Skeletal muscle satellite cell (primary cell): ENCODE measurements at regions not wholly inside any gene's neighbourhood (a gene's known extent, or its start where the extent isn't known, plus 50 kb on each side); places are given as distances from the start of the nearest gene placed in this dataset.

Experiments used
- H3K27me3 ChIP-seq: 2 replicates; pipeline ENCODE4 v1.7.0; 2013; ENCODE audit warnings: low read length; ENCODE audit not compliant: control insufficient read depth, insufficient read depth
- H3K36me3 ChIP-seq: 2 replicates; pipeline ENCODE4 v1.7.0; 2013; ENCODE audit warnings: mild to moderate bottlenecking, control low read depth, low read length; ENCODE audit not compliant: insufficient read depth
- H3K4me1 ChIP-seq: 2 replicates; pipeline ENCODE4 v1.7.0; 2013; ENCODE audit warnings: low read length; ENCODE audit not compliant: control insufficient read depth, insufficient read depth
- H3K4me2 ChIP-seq: 2 replicates; pipeline ENCODE4 v1.7.0; 2013; ENCODE audit warnings: mild to moderate bottlenecking, low read length
- H3K4me3 ChIP-seq: 2 replicates; pipeline ENCODE4 v1.7.0; 2013; ENCODE audit warnings: low read length
- H3K9ac ChIP-seq: 2 replicates; pipeline ENCODE4 v1.7.0; 2013; ENCODE audit warnings: mild to moderate bottlenecking, low read depth, low read length, moderate library complexity
- H3K9me3 ChIP-seq: replicated peaks from 2 replicates; pipeline ENCODE4 v1.7.0; 2013; ENCODE audit warnings: mild to moderate bottlenecking, control low read depth, low read length

DNA sequence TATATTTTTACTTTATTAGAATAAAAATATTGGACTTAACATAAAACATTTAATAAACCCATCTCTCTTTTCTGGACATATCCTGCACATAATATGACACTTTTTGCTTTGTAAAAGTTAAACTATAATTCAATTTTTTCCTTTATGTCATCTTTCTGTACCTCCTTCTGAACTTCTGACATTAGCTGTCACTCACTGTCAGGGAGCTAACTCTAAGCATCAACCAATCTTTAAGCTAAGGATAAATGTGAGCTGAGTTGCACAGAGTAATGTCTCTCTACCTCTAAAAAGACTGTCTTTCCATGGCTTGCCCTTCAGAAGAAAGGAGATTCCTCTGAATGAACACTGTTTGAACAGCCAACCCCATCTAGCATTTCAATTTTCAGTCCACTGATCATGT is 948.6 kb upstream of the CHAC2 start:
- no peak overlapping the region for H3K9ac ChIP-seq
- no peaks in the 10 kb centered on the region for H3K4me1 ChIP-seq
- peaks cover 4% of the 10 kb centered on the region for H3K9me3 ChIP-seq
- H3K4me3 ChIP-seq = no peak overlapping the region
- no peak overlapping the region for H3K4me2 ChIP-seq
- H3K36me3 ChIP-seq = no peaks in the 10 kb centered on the region
- no peaks in the 10 kb centered on the region for H3K27me3 ChIP-seq

DNA sequence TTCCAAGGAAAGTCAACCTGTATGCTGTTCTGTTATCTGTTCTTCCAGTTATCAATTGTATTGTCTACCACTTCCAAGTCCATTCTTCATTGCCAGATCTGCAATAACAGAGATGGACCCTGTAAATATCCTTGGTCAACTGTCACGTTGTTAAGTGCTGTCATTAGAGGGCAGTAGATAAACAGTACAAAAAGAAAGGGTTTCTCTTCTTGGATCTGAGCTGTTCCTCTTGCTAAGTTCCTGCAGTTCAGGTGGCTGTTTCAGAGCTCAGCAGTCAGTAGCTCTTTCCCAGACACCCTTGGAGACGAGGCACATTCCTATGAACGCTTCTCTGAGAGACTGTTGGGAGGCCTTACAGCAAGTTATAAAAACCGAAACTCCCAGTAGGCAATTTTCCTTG is 957.1 kb upstream of the CHAC2 start:
- H3K4me3 ChIP-seq = no peak overlapping the region
- peaks cover 8% of the 10 kb centered on the region for H3K9me3 ChIP-seq
- no peaks in the 10 kb centered on the region for H3K36me3 ChIP-seq
- no peak overlapping the region for H3K4me2 ChIP-seq
- H3K9ac ChIP-seq = no peak overlapping the region
- no peaks in the 10 kb centered on the region for H3K4me1 ChIP-seq
- H3K27me3 ChIP-seq = no peaks in the 10 kb centered on the region

DNA sequence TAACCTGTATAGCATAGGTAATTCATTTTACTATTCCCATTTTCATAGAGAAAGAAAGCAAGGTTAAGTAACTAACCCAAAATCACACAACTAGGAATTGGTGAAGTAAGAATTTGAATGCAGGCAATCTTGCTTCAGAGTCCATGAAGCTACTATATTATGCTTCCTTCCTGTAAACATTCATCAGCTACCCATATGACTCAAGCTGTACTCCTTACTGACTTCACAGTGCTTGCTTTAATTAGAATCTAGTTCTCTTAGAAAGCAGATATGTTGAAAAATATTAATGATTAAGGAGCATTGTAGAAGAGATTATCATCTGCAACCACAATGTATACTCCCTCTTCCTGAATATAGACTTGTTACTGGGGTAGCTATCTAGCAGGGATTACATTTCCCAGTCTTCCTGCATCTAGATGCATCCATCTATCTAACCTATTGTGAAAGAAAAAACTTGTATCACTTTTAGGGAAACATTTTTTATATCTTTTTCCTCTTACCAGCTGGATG is 961.6 kb upstream of the CHAC2 start:
- H3K4me3 ChIP-seq = no peak overlapping the region
- H3K9me3 ChIP-seq = peaks cover 12% of the 10 kb centered on the region

DNA sequence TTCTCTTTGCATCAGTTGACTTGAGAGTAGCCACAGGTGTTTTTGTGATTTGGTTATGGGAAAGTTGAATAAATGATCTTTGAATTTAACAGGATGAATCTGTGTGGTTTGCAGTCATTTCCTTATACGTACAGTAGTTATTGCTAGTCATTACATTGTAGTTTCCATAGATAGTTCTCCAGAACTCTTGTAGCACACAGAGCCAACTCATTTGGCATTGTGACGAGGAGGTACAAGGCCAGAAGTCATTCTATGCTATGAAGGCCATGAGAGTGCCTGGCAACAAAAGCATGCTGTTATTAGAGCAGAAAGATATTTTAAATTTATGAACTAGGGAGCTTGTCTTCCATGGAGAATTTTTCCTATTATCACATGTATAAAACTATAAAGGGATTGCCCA is 973.0 kb upstream of the CHAC2 start:
- Histone ChIP-seq H3K36me3 (no peaks in the 10 kb centered on the region), H3K9me3 (peaks cover 5% of the 10 kb centered on the region), H3K27me3 (no peaks in the 10 kb centered on the region), H3K9ac (no peak overlapping the region), H3K4me1 (no peaks in the 10 kb centered on the region), H3K4me2 (no peak overlapping the region), H3K4me3 (no peak overlapping the region)

More for the DNA sequence above, 961.6 kb upstream of the CHAC2 start:
- H3K27me3 ChIP-seq = no peaks in the 10 kb centered on the region
- H3K4me2 ChIP-seq = no peak overlapping the region
- no peaks in the 10 kb centered on the region for H3K4me1 ChIP-seq
- no peaks in the 10 kb centered on the region for H3K36me3 ChIP-seq
- no peak overlapping the region for H3K9ac ChIP-seq

DNA sequence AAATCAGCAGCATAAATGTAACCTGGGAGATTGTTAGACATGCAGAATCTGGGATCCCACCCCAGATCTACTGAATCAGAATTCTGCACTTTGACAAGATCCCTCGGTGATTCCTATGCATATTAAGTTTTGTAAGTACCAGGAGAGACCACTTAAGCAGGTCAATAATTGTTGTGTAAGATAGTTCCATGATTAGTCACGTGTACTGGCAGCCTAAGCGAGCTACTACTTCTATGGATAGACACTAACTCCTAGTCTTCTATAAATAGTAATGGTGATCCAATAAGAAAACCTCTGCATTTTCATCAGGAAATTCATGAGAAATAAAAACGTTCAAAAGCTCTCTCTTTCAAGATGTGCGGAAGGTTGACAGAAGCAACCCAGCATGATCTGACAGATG is 988.2 kb upstream of the CHAC2 start:
- no peak overlapping the region for H3K4me3 ChIP-seq

DNA sequence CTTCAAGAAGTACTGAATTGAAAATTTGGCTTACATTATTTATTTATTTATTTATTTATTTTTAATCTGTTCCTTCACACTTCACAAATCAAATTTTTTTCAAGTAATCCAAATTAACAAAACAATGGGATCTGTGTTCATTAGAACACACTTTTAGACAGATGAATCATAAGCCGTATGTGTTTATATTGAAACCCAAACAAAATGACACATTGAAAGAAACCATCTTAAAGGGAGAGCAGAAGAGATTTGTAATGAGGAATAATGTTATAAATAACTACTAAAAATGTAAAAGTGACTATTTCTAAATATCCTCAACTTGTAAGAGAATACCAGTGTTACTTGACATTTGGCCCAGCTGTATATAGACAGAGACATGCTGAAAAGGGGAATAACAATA is 991.0 kb upstream of the CHAC2 start:
- Histone ChIP-seq H3K4me2 (no peak overlapping the region), H3K9ac (no peak overlapping the region), H3K36me3 (no peaks in the 10 kb centered on the region), H3K27me3 (no peaks in the 10 kb centered on the region), H3K4me3 (no peak overlapping the region), H3K9me3 (no peaks in the 10 kb centered on the region), H3K4me1 (no peaks in the 10 kb centered on the region)

More for the DNA sequence above, 988.2 kb upstream of the CHAC2 start:
- no peaks in the 10 kb centered on the region for H3K9me3 ChIP-seq
- H3K36me3 ChIP-seq = no peaks in the 10 kb centered on the region
- H3K4me2 ChIP-seq = no peak overlapping the region
- H3K4me1 ChIP-seq = no peaks in the 10 kb centered on the region
- no peaks in the 10 kb centered on the region for H3K27me3 ChIP-seq
- no peak overlapping the region for H3K9ac ChIP-seq

DNA sequence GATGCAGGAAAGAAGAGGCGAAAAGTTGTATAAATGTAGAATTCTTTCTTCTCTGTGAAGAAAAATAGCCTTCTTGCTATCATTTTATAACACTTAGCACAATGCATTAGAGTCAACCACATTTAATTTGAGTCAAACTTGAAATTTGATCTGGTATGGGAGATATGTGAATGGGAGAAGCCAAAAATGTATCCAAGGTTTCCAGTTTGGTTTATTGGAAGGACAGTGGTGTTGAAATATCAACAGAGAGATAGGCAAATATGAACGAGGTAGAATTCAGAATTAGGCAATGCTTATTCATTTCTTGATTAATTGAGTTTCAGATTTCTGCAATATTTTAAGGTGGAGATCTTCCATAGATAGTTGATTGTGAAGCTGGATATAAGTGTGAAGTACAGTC is 991.9 kb upstream of the CHAC2 start:
- Histone ChIP-seq H3K27me3 (no peaks in the 10 kb centered on the region), H3K9me3 (no peaks in the 10 kb centered on the region), H3K4me2 (no peak overlapping the region), H3K4me3 (no peak overlapping the region), H3K9ac (no peak overlapping the region), H3K36me3 (no peaks in the 10 kb centered on the region), H3K4me1 (no peaks in the 10 kb centered on the region)

DNA sequence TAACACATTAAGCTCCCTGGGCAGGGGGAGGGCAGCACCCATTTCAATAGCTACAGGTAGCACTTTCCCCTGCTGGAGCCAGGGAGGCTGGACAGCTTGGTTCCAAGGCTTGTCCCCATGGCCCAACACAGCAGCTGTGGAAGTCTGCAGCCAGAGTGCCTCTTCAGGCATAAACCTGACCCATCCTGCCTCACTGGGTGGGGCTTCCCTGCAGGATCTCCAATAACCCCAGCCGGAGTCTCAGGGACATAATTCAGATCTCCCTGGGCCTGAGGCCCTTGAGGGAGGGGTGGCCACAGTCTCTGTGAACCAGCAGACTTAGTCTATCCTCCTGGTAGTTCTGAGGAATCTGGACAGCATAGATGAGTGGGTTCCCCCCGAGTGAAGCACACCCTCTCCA is 1001.9 kb upstream of the CHAC2 start:
- no peak overlapping the region for H3K4me2 ChIP-seq
- no peaks in the 10 kb centered on the region for H3K36me3 ChIP-seq
- H3K27me3 ChIP-seq = no peaks in the 10 kb centered on the region
- no peak overlapping the region for H3K4me3 ChIP-seq
- H3K9ac ChIP-seq = no peak overlapping the region
- no peaks in the 10 kb centered on the region for H3K4me1 ChIP-seq
- peaks cover 9% of the 10 kb centered on the region for H3K9me3 ChIP-seq

DNA sequence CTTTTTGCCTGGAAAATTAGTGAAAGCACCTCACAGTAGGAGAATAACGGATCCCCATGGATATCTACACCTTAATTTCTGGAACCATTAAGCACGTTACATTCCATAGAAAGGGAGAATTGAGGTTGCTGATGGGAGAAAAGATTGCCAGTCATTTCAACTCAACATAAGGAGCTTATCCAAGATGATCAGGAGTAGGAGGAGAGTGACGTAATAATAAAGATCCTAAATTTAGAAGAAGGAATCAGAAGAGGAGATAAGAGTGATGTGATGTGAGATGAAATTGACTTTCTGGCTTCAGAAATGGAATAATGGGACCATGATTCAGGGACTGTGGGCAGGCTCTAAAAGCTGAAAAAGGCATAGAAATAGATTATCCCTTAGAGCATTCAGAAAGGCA is 1017.8 kb upstream of the CHAC2 start:
- Histone ChIP-seq H3K27me3 (no peaks in the 10 kb centered on the region), H3K36me3 (no peaks in the 10 kb centered on the region), H3K4me1 (no peaks in the 10 kb centered on the region)

DNA sequence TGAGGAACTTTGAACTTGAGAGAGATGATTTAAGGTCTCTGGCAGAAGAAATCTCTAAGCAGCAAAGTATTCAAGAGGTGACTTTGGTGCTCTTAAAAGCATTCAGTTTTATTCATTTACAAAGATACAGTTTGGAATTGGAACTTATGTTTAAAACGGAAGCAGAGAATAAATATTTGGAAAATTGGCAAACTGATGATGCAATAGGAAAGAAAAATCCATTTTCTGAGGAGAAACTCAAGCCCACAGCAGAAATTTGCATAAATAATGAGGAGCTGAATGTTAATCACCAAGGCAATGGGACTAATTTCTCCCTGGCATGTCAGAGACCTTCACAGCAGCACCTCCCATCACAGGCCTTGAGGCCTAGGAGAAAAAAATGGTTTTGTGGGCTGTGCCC is 1022.5 kb upstream of the CHAC2 start:
- Histone ChIP-seq H3K4me3 (no peak overlapping the region), H3K36me3 (no peaks in the 10 kb centered on the region), H3K4me2 (no peak overlapping the region), H3K9me3 (no peaks in the 10 kb centered on the region), H3K9ac (no peak overlapping the region), H3K4me1 (no peaks in the 10 kb centered on the region), H3K27me3 (no peaks in the 10 kb centered on the region)

More for the DNA sequence above, 1017.8 kb upstream of the CHAC2 start:
- Histone ChIP-seq H3K4me2 (no peak overlapping the region), H3K9ac (no peak overlapping the region), H3K4me3 (no peak overlapping the region), H3K9me3 (no peaks in the 10 kb centered on the region)

DNA sequence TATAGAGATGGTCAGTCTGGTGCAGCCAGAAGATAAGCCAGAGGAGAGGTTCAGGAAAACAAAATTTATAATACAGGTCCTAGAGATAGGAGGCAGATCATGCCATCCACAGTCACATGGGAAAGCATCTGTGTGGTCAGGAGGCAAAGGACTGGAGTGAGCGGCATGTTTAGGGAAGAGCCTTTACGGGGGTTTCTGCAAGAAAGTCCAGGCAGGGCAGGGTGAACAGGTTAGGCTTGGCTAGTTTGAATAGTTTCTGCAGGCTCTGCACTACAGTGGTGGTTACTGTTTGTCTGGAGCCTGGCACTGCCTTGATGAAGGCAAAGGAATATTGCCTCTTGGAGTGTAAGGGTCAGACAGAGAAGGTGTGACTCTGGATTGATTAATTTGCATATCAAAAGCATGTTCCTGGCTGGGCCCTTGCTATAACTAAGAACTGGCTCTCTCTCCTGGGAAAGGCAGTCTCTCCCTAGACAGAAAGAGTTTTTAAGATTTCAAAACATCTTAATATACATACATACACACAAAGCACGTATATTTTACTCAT is 1034.7 kb upstream of the CHAC2 start:
- Histone ChIP-seq H3K4me1 (no peaks in the 10 kb centered on the region), H3K4me2 (no peak overlapping the region), H3K4me3 (no peak overlapping the region), H3K9me3 (peaks cover 4% of the 10 kb centered on the region), H3K27me3 (no peaks in the 10 kb centered on the region), H3K36me3 (no peaks in the 10 kb centered on the region), H3K9ac (no peak overlapping the region)

DNA sequence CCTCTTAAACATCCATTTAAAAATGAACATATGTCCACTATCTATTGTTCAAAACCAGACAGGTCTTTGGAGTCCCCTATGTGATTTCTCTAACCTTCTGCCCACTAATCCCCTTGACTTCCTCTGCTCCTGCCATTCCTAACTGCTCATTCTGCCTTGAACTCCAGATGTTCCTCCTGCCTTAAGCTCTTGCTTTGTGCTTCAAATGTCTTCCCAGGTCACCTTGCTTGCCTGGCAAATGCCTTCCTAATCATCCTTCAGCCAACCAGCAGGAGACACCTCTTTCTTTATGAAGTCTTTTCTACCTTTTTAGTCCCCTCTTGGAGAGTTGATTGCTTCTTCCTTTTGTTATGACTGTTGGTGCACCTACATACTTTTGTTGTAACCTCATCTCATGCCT is 1043.0 kb upstream of the CHAC2 start:
- no peaks in the 10 kb centered on the region for H3K36me3 ChIP-seq
- no peak overlapping the region for H3K4me3 ChIP-seq
- H3K4me1 ChIP-seq = no peaks in the 10 kb centered on the region
- peaks cover 8% of the 10 kb centered on the region for H3K9me3 ChIP-seq
- no peaks in the 10 kb centered on the region for H3K27me3 ChIP-seq
- no peak overlapping the region for H3K4me2 ChIP-seq
- no peak overlapping the region for H3K9ac ChIP-seq
